Gastroesophageal sphincter (tissue), 3 donors: ENCODE measurements at regions not wholly inside any gene's neighbourhood (a gene's known extent, or its start where the extent isn't known, plus 50 kb on each side); places are given as distances from the start of the nearest gene placed in this dataset.

Source experiments
- CTCF ChIP-seq, 4 experiments: fragments of 200-600 bp in 2 of 4; fragments of 450-650 bp in 2 of 4; sonication (generic) in 1 of 4; IDR thresholded peaks; one replicate each; pipeline ENCODE4 v1.5.1; 2017 to 2019; ENCODE audit warnings: antibody characterized with exemption in 4 of 4, mild to moderate bottlenecking in 2 of 4, moderate library complexity in 2 of 4
- POLR2AphosphoS5 ChIP-seq: sonication (generic); formaldehyde crosslinking; IDR thresholded peaks from one replicate; pipeline ENCODE4 v1.6.1; 2017; ENCODE audit warnings: antibody characterized with exemption

- no peak for TF ChIP-seq CTCF (IDR thresholded peaks at IDR 0.05)
- no peak for TF ChIP-seq POLR2AphosphoS5
Observed at GRCh38 chr4:53688186-53688790, 97.0 kb upstream of the LNX1 start.
